Lower leg skin (tissue), 3 donors: ENCODE measurements at regions not wholly inside any gene's neighbourhood (a gene's known extent, or its start where the extent isn't known, plus 50 kb on each side); places are given as distances from the start of the nearest gene placed in this dataset.
"Not testable (repeated sequence)": the region's sequence is repeated elsewhere in the genome, so short reads cannot be mapped to it uniquely, and the experiment has no call there.

ENCODE experiments used
- CTCF ChIP-seq, 3 donors: fragments of 450-650 bp; IDR thresholded peaks; one replicate each; pipeline ENCODE4 v1.5.1; 2016; ENCODE audit warnings: antibody characterized with exemption in 3 of 3, mild to moderate bottlenecking in 3 of 3, moderate library complexity in 2 of 3
- POLR2A ChIP-seq, 2 donors: fragments of 450-650 bp; IDR thresholded peaks; one replicate each; pipeline ENCODE4 v1.6.1; 2016 to 2017; ENCODE audit warnings: antibody characterized with exemption in 2 of 2, mild to moderate bottlenecking in 1 of 2, moderate library complexity in 1 of 2

- not testable (repeated sequence) for TF ChIP-seq CTCF, POLR2A (IDR thresholded peaks at IDR 0.05)
These were observed 158.0 kb upstream of the ZNF337 start for GRCh38 chr20:25854666-25855065.
